Sigmoid colon (tissue), 6 donors: ENCODE measurements at regions not wholly inside any gene's neighbourhood (a gene's known extent, or its start where the extent isn't known, plus 50 kb on each side); places are given as distances from the start of the nearest gene placed in this dataset.

ENCODE experiments used
- DNase-seq: peaks from one replicate; pipeline ENCODE4 v3.0.0-alpha.2; 2019
- H3K27ac ChIP-seq, 4 donors: fragments of 200-600 bp; sonication (generic); one replicate each; pipeline ENCODE4 v1.5.1; 2016 to 2019; ENCODE audit warnings: mild to moderate bottlenecking in 1 of 4
- H3K27me3 ChIP-seq, 3 donors: fragments of 200-600 bp; sonication (generic); one replicate each; pipeline ENCODE4 v1.5.1; 2019; ENCODE audit warnings: mild to moderate bottlenecking in 1 of 3
- H3K36me3 ChIP-seq, 4 donors: fragments of 200-600 bp; sonication (generic); one replicate each; pipeline ENCODE4 v1.5.1; 2016 to 2019
- H3K4me1 ChIP-seq, 4 donors: fragments of 200-600 bp; sonication (generic); one replicate each; pipeline ENCODE4 v1.5.1; 2017 to 2019
- H3K4me3 ChIP-seq, 4 donors: fragments of 200-600 bp; sonication (generic); one replicate each; pipeline ENCODE4 v1.5.1; 2017 to 2019; ENCODE audit warnings: mild to moderate bottlenecking in 2 of 4, moderate library complexity in 1 of 4
- H3K9me3 ChIP-seq, 4 donors: fragments of 200-600 bp in 3 of 4; sonication (generic) in 3 of 4; one replicate each; pipeline versions ENCODE4 v1.5.1 to v1.6.1; 2013 to 2019
- EP300 ChIP-seq, 4 donors: sonication (generic); formaldehyde crosslinking; IDR thresholded peaks; one replicate each; pipeline ENCODE4 v1.6.1; 2017; ENCODE audit warnings: antibody characterized with exemption in 4 of 4
- POLR2A ChIP-seq, 2 donors: fragments of 450-650 bp; IDR thresholded peaks; one replicate each; pipeline ENCODE4 v1.6.1; 2016; ENCODE audit warnings: antibody characterized with exemption in 2 of 2, mild to moderate bottlenecking in 2 of 2, moderate library complexity in 2 of 2
- POLR2AphosphoS5 ChIP-seq, 4 donors: sonication (generic); formaldehyde crosslinking; IDR thresholded peaks; one replicate each; pipeline ENCODE4 v1.6.1; 2017; ENCODE audit warnings: antibody characterized with exemption in 4 of 4
- WGBS, 2 donors: extraction: QIAGEN DNeasy Blood & Tissue Kit; methylation state at CpG; one replicate each; pipeline ENCODE4 v1.1.7; 2013; 5-methylcytosine and 5-hydroxymethylcytosine counted together
- intact Hi-C: fragments of 100-400 bp; cut with DNase I; formaldehyde crosslinking; loops from one replicate; pipeline ENCODE4 v1.15.1; 2023
- TF ChIP-seq, protein P1 (sequence below), 4 experiments: fragments of 450-650 bp in 3 of 4; fragments of 200-600 bp in 1 of 4; IDR thresholded peaks; one replicate each; pipeline ENCODE4 v1.5.1; 2016 to 2019; ENCODE audit warnings: antibody characterized with exemption in 4 of 4, mild to moderate bottlenecking in 3 of 4, moderate library complexity in 2 of 4
- donor health status: healthy with polysubstance abuse.
- donor health status: healthy.

DNA sequence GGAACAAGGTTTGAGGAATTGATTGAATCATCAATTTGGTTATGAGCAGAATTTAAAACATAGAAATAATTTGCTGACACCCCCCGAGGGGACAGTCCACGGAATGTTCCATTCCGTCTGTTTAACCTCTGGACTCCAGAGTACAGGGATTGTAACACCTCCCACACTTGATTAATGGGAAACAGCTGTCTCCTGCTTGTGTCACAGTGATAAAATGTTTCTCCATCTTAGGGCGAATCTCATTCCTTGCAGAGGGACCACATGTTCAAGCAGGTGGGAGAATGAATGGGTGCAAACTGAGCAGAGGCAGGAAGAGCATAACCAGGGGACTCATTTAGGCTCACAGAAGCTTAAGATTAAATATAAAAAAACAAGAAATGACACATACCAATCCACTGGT, 249.5 kb upstream of the RBFOX1 start:
- no peak for DNase-seq
- H3K27me3 ChIP-seq: peaks cover 0 to 10% (median 0%) of the 10 kb centered on the region in 3 donors
- TF ChIP-seq POLR2AphosphoS5 (IDR thresholded peaks at IDR 0.05) (no peak), POLR2A (IDR thresholded peaks at IDR 0.05) (no peak), EP300 (IDR thresholded peaks at IDR 0.05) (no peak)
- TF ChIP-seq, protein P1, sequence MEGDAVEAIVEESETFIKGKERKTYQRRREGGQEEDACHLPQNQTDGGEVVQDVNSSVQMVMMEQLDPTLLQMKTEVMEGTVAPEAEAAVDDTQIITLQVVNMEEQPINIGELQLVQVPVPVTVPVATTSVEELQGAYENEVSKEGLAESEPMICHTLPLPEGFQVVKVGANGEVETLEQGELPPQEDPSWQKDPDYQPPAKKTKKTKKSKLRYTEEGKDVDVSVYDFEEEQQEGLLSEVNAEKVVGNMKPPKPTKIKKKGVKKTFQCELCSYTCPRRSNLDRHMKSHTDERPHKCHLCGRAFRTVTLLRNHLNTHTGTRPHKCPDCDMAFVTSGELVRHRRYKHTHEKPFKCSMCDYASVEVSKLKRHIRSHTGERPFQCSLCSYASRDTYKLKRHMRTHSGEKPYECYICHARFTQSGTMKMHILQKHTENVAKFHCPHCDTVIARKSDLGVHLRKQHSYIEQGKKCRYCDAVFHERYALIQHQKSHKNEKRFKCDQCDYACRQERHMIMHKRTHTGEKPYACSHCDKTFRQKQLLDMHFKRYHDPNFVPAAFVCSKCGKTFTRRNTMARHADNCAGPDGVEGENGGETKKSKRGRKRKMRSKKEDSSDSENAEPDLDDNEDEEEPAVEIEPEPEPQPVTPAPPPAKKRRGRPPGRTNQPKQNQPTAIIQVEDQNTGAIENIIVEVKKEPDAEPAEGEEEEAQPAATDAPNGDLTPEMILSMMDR (IDR thresholded peaks at IDR 0.05): no peak
- no peaks in the 10 kb centered on the region for H3K36me3 ChIP-seq
- no peaks in the 10 kb centered on the region for H3K9me3 ChIP-seq
- 42 to 52% methylated on average over 4 of the region's 4 CpGs for WGBS, 2 donors
- no peaks in the 10 kb centered on the region for H3K4me1 ChIP-seq
- no peak overlapping the region for H3K27ac ChIP-seq
- intact Hi-C loops: no loop called here
- no peak overlapping the region for H3K4me3 ChIP-seq

DNA sequence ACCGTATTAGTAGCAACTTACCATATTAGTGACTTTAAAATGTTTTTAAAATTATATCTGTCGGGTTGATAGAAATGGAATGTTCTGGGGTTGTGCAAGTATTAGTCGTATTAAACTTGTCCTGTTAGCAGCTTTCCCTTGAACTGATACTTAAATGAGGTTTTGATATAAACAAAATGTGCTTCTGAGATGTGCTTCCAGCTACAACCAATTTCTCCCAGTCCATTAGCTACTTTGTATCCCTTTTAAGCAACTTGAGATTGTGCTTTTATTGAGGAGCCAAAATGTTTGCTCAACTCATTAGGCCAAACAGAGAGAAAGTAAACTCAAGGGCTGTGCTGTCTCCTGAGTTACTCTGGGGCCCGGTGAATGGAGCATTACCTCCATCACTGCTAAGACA, 255.0 kb upstream of the RBFOX1 start:
- no peaks in the 10 kb centered on the region for H3K27me3 ChIP-seq
- WGBS, 2 donors: 64% methylated on average over 4 of the region's 4 CpGs
- no peak for DNase-seq
- H3K9me3 ChIP-seq: no peaks in the 10 kb centered on the region
- no peak overlapping the region for H3K27ac ChIP-seq
- H3K4me1 ChIP-seq: no peaks in the 10 kb centered on the region
- intact Hi-C loops: no loop called here
- no peaks in the 10 kb centered on the region for H3K36me3 ChIP-seq
- TF ChIP-seq POLR2A (IDR thresholded peaks at IDR 0.05) (no peak), POLR2AphosphoS5 (IDR thresholded peaks at IDR 0.05) (no peak), EP300 (IDR thresholded peaks at IDR 0.05) (no peak)
- TF ChIP-seq, protein P1 (IDR thresholded peaks at IDR 0.05): no peak
- no peak overlapping the region for H3K4me3 ChIP-seq

DNA sequence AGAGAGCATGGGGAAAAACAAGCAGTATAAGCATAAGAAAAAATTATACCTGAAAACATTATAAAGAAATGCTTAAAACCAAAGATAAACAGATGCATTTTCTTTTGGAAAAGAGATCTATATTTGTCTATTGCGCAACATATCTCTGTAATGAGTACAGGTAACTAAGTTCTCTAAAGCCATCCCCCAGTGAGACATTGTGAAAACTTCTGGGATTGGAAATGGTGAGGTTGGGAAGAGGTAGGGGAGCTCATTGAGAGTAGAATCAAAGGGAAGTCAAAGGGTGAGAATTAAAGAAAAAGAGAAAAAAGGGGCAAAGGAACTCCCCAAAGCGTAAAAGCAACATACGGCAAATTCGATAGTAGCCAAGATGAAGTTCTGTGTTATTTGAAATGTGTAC, 257.9 kb upstream of the RBFOX1 start:
- intact Hi-C loops: no loop called here
- no peaks in the 10 kb centered on the region for H3K4me1 ChIP-seq
- H3K27me3 ChIP-seq: no peaks in the 10 kb centered on the region
- no peaks in the 10 kb centered on the region for H3K9me3 ChIP-seq
- no peak overlapping the region for H3K27ac ChIP-seq
- no peak for TF ChIP-seq POLR2AphosphoS5 (IDR thresholded peaks at IDR 0.05)
- TF ChIP-seq EP300 (IDR thresholded peaks at IDR 0.05): no peak
- TF ChIP-seq, protein P1 (IDR thresholded peaks at IDR 0.05): no peak
- TF ChIP-seq POLR2A (IDR thresholded peaks at IDR 0.05): no peak
- DNase-seq: no peak
- no peaks in the 10 kb centered on the region for H3K36me3 ChIP-seq
- 97 to 98% methylated on average over 4 of the region's 4 CpGs for WGBS, 2 donors
- H3K4me3 ChIP-seq: no peak overlapping the region

DNA sequence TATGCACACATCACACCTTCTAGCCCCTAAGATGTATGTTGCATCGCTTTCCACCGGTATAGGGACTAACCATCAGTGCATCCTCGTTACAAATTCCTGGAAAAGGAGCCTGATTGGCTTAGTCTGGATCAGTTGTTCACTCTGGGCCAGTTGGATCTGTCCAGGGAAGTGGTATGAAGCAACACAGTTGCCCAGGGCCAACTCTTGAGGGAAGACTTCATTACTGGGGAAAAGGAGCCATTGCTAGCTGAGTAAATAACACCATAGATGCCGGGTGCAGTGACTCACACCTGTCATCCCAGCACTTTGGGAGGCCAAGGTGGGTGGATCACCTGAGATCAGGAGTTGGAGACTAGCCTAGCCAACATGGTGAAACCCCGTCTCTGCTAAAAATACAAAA, 275.2 kb upstream of the RBFOX1 start:
- DNase-seq: no peak
- H3K4me3 ChIP-seq: no peak overlapping the region
- H3K27me3 ChIP-seq: no peaks in the 10 kb centered on the region
- TF ChIP-seq POLR2AphosphoS5 (IDR thresholded peaks at IDR 0.05) (no peak), POLR2A (IDR thresholded peaks at IDR 0.05) (no peak), EP300 (IDR thresholded peaks at IDR 0.05) (no peak)
- TF ChIP-seq, protein P1 (IDR thresholded peaks at IDR 0.05): no peak
- WGBS, 2 donors: 71 to 80% methylated on average over 5 of the region's 5 CpGs
- no peaks in the 10 kb centered on the region for H3K36me3 ChIP-seq
- H3K4me1 ChIP-seq: no peaks in the 10 kb centered on the region
- no peak overlapping the region for H3K27ac ChIP-seq
- intact Hi-C loops: no loop called here
- no peaks in the 10 kb centered on the region for H3K9me3 ChIP-seq

DNA sequence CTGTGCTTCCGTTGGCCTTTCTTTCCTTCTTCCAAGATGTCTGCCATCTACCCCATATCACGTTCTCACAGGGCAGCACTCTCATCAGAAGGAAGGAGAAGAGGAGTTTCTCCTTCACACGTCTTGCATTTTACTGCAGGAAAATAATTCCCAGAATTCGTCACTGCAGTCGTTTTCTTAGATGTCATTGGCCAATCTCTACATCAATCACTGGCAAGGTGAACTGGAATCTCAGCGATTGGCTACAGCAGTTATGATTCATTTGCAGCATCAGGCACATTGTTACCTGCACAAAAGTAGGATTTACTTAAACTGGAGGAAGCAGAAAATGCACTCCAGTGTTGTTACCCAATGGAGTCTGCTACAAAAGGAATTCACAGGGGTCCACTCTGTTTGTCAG, 277.2 kb upstream of the RBFOX1 start:
- no peak overlapping the region for H3K4me3 ChIP-seq
- H3K27me3 ChIP-seq: no peaks in the 10 kb centered on the region
- no peak for DNase-seq
- 78 to 82% methylated on average over 6 of the region's 6 CpGs for WGBS, 2 donors
- no peaks in the 10 kb centered on the region for H3K36me3 ChIP-seq
- H3K4me1 ChIP-seq: no peaks in the 10 kb centered on the region
- TF ChIP-seq POLR2AphosphoS5 (IDR thresholded peaks at IDR 0.05) (no peak), EP300 (IDR thresholded peaks at IDR 0.05) (no peak), POLR2A (IDR thresholded peaks at IDR 0.05) (no peak)
- TF ChIP-seq, protein P1 (IDR thresholded peaks at IDR 0.05): no peak
- intact Hi-C loops: no loop called here
- H3K9me3 ChIP-seq: no peaks in the 10 kb centered on the region
- H3K27ac ChIP-seq: no peak overlapping the region
